ENCODE measurements at regions not wholly inside any gene's neighbourhood (a gene's known extent, or its start where the extent isn't known, plus 50 kb on each side); places are given as distances from the start of the nearest gene placed in this dataset.
A peak's percentile ranks its signal among the peaks of the same experiment; 100 is the strongest.

DNA sequence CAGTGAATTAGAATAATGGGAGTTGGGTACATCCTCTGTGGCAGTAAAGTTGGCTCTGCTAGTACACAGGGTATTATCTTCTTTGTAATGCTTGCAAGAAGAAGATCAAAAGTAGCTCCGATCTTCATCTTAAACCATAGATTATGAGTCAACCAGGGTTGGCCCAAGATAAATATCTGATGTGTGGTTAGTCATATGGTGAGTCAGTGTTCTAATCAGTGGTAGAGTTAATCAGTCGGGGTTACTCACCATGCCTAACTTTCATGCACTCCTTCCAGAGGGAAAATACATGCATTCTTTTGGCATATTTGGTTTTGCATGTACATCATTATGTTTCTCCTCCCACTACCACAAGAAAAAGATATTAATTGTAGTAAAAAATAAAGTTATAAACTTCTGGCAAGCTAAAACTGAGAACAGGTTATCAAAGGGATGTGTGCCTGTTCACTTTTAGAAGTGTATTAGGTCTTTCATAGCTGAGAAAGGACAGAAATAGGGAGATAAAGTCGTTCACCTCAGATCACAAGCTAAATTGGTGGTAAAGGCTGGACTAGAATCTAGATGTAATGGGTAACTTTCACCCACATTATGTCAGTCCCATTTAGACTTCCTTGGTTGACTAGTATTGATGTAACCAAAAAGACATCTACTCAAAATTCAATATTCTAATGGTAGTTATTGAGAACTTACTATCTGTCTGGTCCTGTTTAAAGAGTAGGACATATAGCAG, 684.4 kb downstream of the IRS1 start:
- Histone ChIP-seq H3K4me1 (ENCODE audit: insufficient read depth, low read length) (peaks cover 57% of the 10 kb centered on the region), H2AFZ (ENCODE audit: low read length) (no peak overlapping the region), H3K9me3 (ENCODE audit: low read length) (no peaks in the 10 kb centered on the region), H3K27me3 (ENCODE audit: control insufficient read depth in 1 of 2, insufficient read depth in 2 of 2, low read length in 2 of 2) (no peaks in the 10 kb centered on the region), H3K4me3 (replicated peaks in 1 of 3; ENCODE audit: insufficient read depth in 1 of 3, low read depth in 2 of 3, low read length in 3 of 3) (no peak overlapping the region), H3K36me3 (replicated peaks in 1 of 2; ENCODE audit: control insufficient read depth in 1 of 2, insufficient read depth in 2 of 2, low read length in 2 of 2) (no peaks in the 10 kb centered on the region), H3K79me2 (ENCODE audit: insufficient read depth, low read length) (no peaks in the 10 kb centered on the region), H3K4me2 (ENCODE audit: low read depth, low read length) (no peak overlapping the region; the same call in 1 of the 2 replicates), H3K9ac (ENCODE audit: insufficient read depth, low read depth, low read length) (no peak overlapping the region), H3K27ac (ENCODE audit: extremely low read length, insufficient read depth, low read length) (peak overlapping the region; percentile 45), H4K20me1 (ENCODE audit: insufficient read depth, low read length) (no peaks in the 10 kb centered on the region)
- intact Hi-C loops (cut with micrococcal nuclease; ENCODE audit: unreplicated experiment) (loop anchor here (2.0 to 5.0 kb wide), 4 partner anchors 83 to 686 kb away; no protein-coding TSS in a partner anchor), in situ Hi-C loops (cut with HindIII; ENCODE audit: extremely low pct_ligation_motif_present, low pct_unique_long_range_greater_than_20kb) (no loop called here)
- DNase-seq (ENCODE audit: low spot score) (peak; percentile 94), ATAC-seq (peak; percentile 76), FAIRE-seq (no peak)
- no TSS peak for BruUV-seq (replicated peaks)
- POLR2A ChIA-PET, result interaction anchor here (1.0 to 2.5 kb wide), 8 partner anchors 11 to 685 kb away, joined by 3 to 13 read pairs (median 4); partner anchors contain the start of gene IRS1
- CTCF ChIA-PET (ENCODE audit: low intra/inter-chr PET ratio, low total read pairs), result no interaction called here
- 38% methylated on average over 3 of the region's 3 CpGs for WGBS (ENCODE audit: low lambda C conversion rate)
- TF ChIP-seq RXRB (CRISPR knock-in tag; IDR thresholded peaks at IDR 0.05; ENCODE audit: borderline replicate concordance), result peak; percentile 42; the same call in 1 of the 2 replicates
- TF ChIP-seq FOXO1 (CRISPR knock-in tag; IDR thresholded peaks at IDR 0.05), result peak; percentile 30; the same call in 1 of the 2 replicates
- TF ChIP-seq ZNF768 (CRISPR knock-in tag; IDR thresholded peaks at IDR 0.05), result no peak
- TF ChIP-seq, protein P1, sequence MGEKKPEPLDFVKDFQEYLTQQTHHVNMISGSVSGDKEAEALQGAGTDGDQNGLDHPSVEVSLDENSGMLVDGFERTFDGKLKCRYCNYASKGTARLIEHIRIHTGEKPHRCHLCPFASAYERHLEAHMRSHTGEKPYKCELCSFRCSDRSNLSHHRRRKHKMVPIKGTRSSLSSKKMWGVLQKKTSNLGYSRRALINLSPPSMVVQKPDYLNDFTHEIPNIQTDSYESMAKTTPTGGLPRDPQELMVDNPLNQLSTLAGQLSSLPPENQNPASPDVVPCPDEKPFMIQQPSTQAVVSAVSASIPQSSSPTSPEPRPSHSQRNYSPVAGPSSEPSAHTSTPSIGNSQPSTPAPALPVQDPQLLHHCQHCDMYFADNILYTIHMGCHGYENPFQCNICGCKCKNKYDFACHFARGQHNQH (CRISPR knock-in tag; IDR thresholded peaks at IDR 0.05), result 0 out of 2 replicates have a peak, but pooled peaks have one; percentile 13
- TF ChIP-seq ZNF644 (CRISPR knock-in tag; IDR thresholded peaks at IDR 0.05; ENCODE audit: low read depth), result peak; percentile 87
- TF ChIP-seq, protein P2, sequence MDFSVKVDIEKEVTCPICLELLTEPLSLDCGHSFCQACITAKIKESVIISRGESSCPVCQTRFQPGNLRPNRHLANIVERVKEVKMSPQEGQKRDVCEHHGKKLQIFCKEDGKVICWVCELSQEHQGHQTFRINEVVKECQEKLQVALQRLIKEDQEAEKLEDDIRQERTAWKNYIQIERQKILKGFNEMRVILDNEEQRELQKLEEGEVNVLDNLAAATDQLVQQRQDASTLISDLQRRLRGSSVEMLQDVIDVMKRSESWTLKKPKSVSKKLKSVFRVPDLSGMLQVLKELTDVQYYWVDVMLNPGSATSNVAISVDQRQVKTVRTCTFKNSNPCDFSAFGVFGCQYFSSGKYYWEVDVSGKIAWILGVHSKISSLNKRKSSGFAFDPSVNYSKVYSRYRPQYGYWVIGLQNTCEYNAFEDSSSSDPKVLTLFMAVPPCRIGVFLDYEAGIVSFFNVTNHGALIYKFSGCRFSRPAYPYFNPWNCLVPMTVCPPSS (IDR thresholded peaks at IDR 0.05), result no peak
- no peak for TF ChIP-seq ZMAT3 (CRISPR knock-in tag; conservative IDR thresholded peaks at IDR 0.05)
- no peak for TF ChIP-seq ZNF713 (CRISPR knock-in tag; IDR thresholded peaks at IDR 0.05)
- TF ChIP-seq, protein P3, sequence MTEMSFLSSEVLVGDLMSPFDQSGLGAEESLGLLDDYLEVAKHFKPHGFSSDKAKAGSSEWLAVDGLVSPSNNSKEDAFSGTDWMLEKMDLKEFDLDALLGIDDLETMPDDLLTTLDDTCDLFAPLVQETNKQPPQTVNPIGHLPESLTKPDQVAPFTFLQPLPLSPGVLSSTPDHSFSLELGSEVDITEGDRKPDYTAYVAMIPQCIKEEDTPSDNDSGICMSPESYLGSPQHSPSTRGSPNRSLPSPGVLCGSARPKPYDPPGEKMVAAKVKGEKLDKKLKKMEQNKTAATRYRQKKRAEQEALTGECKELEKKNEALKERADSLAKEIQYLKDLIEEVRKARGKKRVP (CRISPR knock-in tag; IDR thresholded peaks at IDR 0.05), result peak in 1 of 2 experiments; percentile 55; a peak in 2 of 4 replicates
- TF ChIP-seq CREB3 (CRISPR knock-in tag; IDR thresholded peaks at IDR 0.05), result no peak
- TF ChIP-seq ZNF296 (CRISPR knock-in tag; conservative IDR thresholded peaks at IDR 0.05), result no peak
- no peak for TF ChIP-seq POLR2G (IDR thresholded peaks at IDR 0.05; ENCODE audit: low read depth, low read length)
- TF ChIP-seq JUND (CRISPR knock-in tag; IDR thresholded peaks at IDR 0.05), result no peak
- no peak for TF ChIP-seq PHF20 (CRISPR knock-in tag; IDR thresholded peaks at IDR 0.05)
- no peak for TF ChIP-seq ZC3H4 (CRISPR knock-in tag; IDR thresholded peaks at IDR 0.05; ENCODE audit: borderline replicate concordance)
- TF ChIP-seq RARA (CRISPR knock-in tag; IDR thresholded peaks at IDR 0.05), result peak; percentile 61
- peak; percentile 83; the same call in 1 of the 2 replicates for TF ChIP-seq NFIC (IDR thresholded peaks at IDR 0.05; ENCODE audit: low read length)
- no peak for TF ChIP-seq ZNF18 (CRISPR knock-in tag; IDR thresholded peaks at IDR 0.05; ENCODE audit: insufficient replicate concordance)
- TF ChIP-seq GATAD2A (CRISPR knock-in tag; IDR thresholded peaks at IDR 0.05), result peak; percentile 73
- no peak for TF ChIP-seq ZNF629 (CRISPR knock-in tag; conservative IDR thresholded peaks at IDR 0.05)
